GM19240 (cell line): ENCODE measurements at regions not wholly inside any gene's neighbourhood (a gene's known extent, or its start where the extent isn't known, plus 50 kb on each side); places are given as distances from the start of the nearest gene placed in this dataset.
"Not testable (repeated sequence)": the region's sequence is repeated elsewhere in the genome, so short reads cannot be mapped to it uniquely, and the experiment has no call there.

Experiments used
- DNase-seq: peaks from one replicate; pipeline ENCODE4 v3.0.0; 2011; ENCODE audit warnings: low spot score; ENCODE audit not compliant: insufficient read length

- no peak for DNase-seq
Observed at GRCh38 chr17:72571813-72572396, 451.1 kb downstream of the SOX9 start.

- no peak for DNase-seq
Observed at GRCh38 chr17:72572604-72573491, 452.0 kb downstream of the SOX9 start.

- not testable (repeated sequence) for DNase-seq
Observed at GRCh38 chr17:72573492-72573801, 452.6 kb downstream of the SOX9 start.

- DNase-seq, result no peak
Observed at GRCh38 chr17:72574675-72575510, 454.1 kb downstream of the SOX9 start.

GRCh38 chr17:72575542-72576233 lies 454.9 kb downstream of the SOX9 start:
- no peak for DNase-seq

- no peak for DNase-seq
Observed at GRCh38 chr17:72576289-72576759, 455.5 kb downstream of the SOX9 start.

- no peak for DNase-seq
Observed at GRCh38 chr17:72578817-72579470, 458.1 kb downstream of the SOX9 start.

- DNase-seq, result no peak
Observed at GRCh38 chr17:72579990-72580320, 459.1 kb downstream of the SOX9 start.

- no peak for DNase-seq
Observed at GRCh38 chr17:72580321-72581127, 459.7 kb downstream of the SOX9 start.

GRCh38 chr17:72587156-72587555 lies 466.3 kb downstream of the SOX9 start:
- no peak for DNase-seq

- no peak for DNase-seq
Observed at GRCh38 chr17:72587773-72588511, 467.1 kb downstream of the SOX9 start.

GRCh38 chr17:72588561-72588960 lies 467.7 kb downstream of the SOX9 start:
- no peak for DNase-seq

- DNase-seq, result no peak
Observed at GRCh38 chr17:72588961-72589360, 468.1 kb downstream of the SOX9 start.

- no peak for DNase-seq
Observed at GRCh38 chr17:72590382-72590781, 469.6 kb downstream of the SOX9 start.

GRCh38 chr17:72590882-72591281 lies 470.1 kb downstream of the SOX9 start:
- DNase-seq, result no peak

- no peak for DNase-seq
Observed at GRCh38 chr17:72591289-72592241, 470.7 kb downstream of the SOX9 start.

- DNase-seq, result peak; percentile 31
Observed at GRCh38 chr17:72592242-72592966, 471.6 kb downstream of the SOX9 start.

GRCh38 chr17:72592967-72593325 lies 472.1 kb downstream of the SOX9 start:
- DNase-seq, result no peak
